ENCODE measurements at regions not wholly inside any gene's neighbourhood (a gene's known extent, or its start where the extent isn't known, plus 50 kb on each side); places are given as distances from the start of the nearest gene placed in this dataset.

GRCh38 chr1:65092691-65093090 lies 55.3 kb upstream of the AK4 start:
- no peaks in the 10 kb centered on the region for H3K79me2 ChIP-seq (ENCODE audit: control insufficient read depth, insufficient read depth, low read length)
- no TSS peak for BruUV-seq (replicated peaks)
- no peak for TF ChIP-seq ZNF207 (IDR thresholded peaks at IDR 0.05; ENCODE audit: borderline replicate concordance)
- TF ChIP-seq TBL1XR1 (IDR thresholded peaks at IDR 0.05; ENCODE audit: low read depth, low read length), result no peak
- no peak for TF ChIP-seq MYB (IDR thresholded peaks at IDR 0.05; ENCODE audit: borderline replicate concordance, low read depth, low read length)
- TF ChIP-seq CHD1 (IDR thresholded peaks at IDR 0.05; ENCODE audit: low read depth, low read length), result no peak
- no peak for TF ChIP-seq POLR2AphosphoS5 (IDR thresholded peaks at IDR 0.05; ENCODE audit: low read length)
- no peak for TF ChIP-seq REST (IDR thresholded peaks at IDR 0.05; ENCODE audit: low read depth, low read length)
- TF ChIP-seq GABPA (IDR thresholded peaks at IDR 0.05; ENCODE audit: low read depth), result no peak
- TF ChIP-seq SREBF1 (IDR thresholded peaks at IDR 0.05; ENCODE audit: low read length), result no peak
- TF ChIP-seq FOXK2 (IDR thresholded peaks at IDR 0.05), result no peak
- TF ChIP-seq MEF2B (IDR thresholded peaks at IDR 0.05; ENCODE audit: partially characterized antibody, poor library complexity, severe bottlenecking), result no peak
- no peak for TF ChIP-seq NR2F1 (conservative IDR thresholded peaks at IDR 0.05)
- TF ChIP-seq SP1 (IDR thresholded peaks at IDR 0.05; ENCODE audit: low read depth, low read length), result no peak
- H3K27me3 ChIP-seq (replicated peaks in 1 of 2; ENCODE audit: control insufficient read depth in 2 of 2, insufficient read depth in 2 of 2, low read length in 1 of 2), result no peaks in the 10 kb centered on the region
- intact Hi-C loops (cut with micrococcal nuclease; ENCODE audit: unreplicated experiment), result no loop called here
- H3K4me2 ChIP-seq (ENCODE audit: control insufficient read depth, insufficient read depth), result no peak overlapping the region
- no peaks in the 10 kb centered on the region for H3K36me3 ChIP-seq (ENCODE audit: control insufficient read depth in 2 of 2, insufficient read depth in 2 of 2, low read length in 1 of 2)
- 65% methylated on average over 2 of the region's 2 CpGs for WGBS (ENCODE audit: insufficient coverage, insufficient replicate concordance, low lambda C conversion rate, missing lambda C conversion rate)
- H2AFZ ChIP-seq (ENCODE audit: control insufficient read depth, low read depth, low read length), result no peak overlapping the region
- H3K27ac ChIP-seq (ENCODE audit: control insufficient read depth, insufficient read depth), result no peak overlapping the region
- no peak overlapping the region for H3K9ac ChIP-seq (ENCODE audit: control insufficient read depth, insufficient read depth, low read length)
- no peaks in the 10 kb centered on the region; the same call in 2 of the 3 replicates for H3K9me3 ChIP-seq (replicated peaks; ENCODE audit: control insufficient read depth, insufficient read depth, low read length)
- ChIA-PET SMC1A (ENCODE audit: uncharacterized antibody, unreplicated experiment) (no interaction called here), POLR2A (no interaction called here), RAD21 (ENCODE audit: unreplicated experiment) (no interaction called here), CTCF (interaction anchor here (0.5 kb wide), 1 partner anchor 114 kb away, joined by 3 read pairs; no protein-coding TSS in a partner anchor)
- ATAC-seq (no peak), DNase-seq (ENCODE audit: low read depth, low spot score) (no peak), FAIRE-seq (no peak)
- in situ Hi-C loops (cut with MboI), result no loop called here
- H3K4me1 ChIP-seq (ENCODE audit: control insufficient read depth, insufficient read depth, low read length), result no peaks in the 10 kb centered on the region
- no peak overlapping the region for H3K4me3 ChIP-seq
- H4K20me1 ChIP-seq (ENCODE audit: control insufficient read depth, insufficient read depth), result no peaks in the 10 kb centered on the region
